HG03135 (cell line): ENCODE measurements at regions not wholly inside any gene's neighbourhood (a gene's known extent, or its start where the extent isn't known, plus 50 kb on each side); places are given as distances from the start of the nearest gene placed in this dataset.

Experiments used
- ATAC-seq: cut with Tn5 transposase; IDR thresholded peaks from one replicate; pipeline ENCODE4 v1.9.1; 2021; ENCODE audit warnings: mild to moderate bottlenecking, moderate library complexity; ENCODE audit not compliant: unreplicated experiment

GRCh38 chr7:116310141-116310540 is 99.8 kb downstream of the TES start:
- ATAC-seq, result no peak

DNA sequence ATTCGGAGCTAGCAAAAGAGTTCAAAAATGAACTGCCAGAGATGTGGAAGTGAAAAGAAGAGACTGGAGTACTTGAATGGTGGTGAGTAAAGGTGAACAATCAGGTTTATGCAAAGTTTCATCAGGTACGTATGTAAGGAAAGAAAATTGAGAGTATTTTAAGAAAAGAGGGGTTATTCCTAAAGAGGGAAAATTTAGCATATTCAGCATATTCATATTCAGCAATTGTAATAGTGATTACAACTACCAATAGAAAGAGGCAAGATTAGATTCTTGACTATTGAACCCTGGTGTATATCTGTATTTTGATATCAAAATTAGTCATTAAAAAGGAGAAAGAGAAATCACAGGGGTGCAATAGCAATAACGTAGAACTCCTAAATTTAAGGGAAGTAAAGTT is 100.9 kb downstream of the TES start:
- ATAC-seq, result no peak

- no peak for ATAC-seq
Measured at GRCh38 chr7:116311816-116312471, 101.6 kb downstream of the TES start.

- ATAC-seq, result no peak
Measured at GRCh38 chr7:116315293-116315692, 105.0 kb downstream of the TES start.

DNA sequence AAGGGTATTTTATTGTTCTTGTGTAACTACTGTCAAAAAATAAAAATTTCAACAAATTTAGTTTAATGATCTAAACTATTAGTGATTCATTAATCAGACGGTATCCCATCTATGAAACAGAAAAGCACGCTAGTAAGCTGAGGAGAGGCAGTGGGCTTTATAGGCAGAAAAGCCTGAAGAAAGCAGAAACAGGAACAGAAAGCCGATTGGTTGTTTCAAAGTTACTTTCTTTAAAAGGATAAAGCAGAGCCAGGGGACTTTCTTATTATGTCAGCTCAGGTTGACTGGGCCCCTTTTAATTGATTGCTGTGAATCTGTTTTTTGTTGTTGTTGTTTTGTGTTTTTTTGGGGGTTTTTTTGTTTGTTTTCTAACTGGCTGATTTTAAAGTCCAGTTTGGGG is 105.5 kb downstream of the TES start:
- ATAC-seq, result peak; percentile 40

GRCh38 chr7:116316838-116317628 is 106.7 kb downstream of the TES start:
- ATAC-seq, result peak; percentile 85

GRCh38 chr7:116317907-116318306 is 107.6 kb downstream of the TES start:
- no peak for ATAC-seq

GRCh38 chr7:116322541-116322940 is 112.2 kb downstream of the TES start:
- no peak for ATAC-seq

- no peak for ATAC-seq
Measured at GRCh38 chr7:116324582-116324981, 114.2 kb downstream of the TES start.

- ATAC-seq, result no peak
Measured at GRCh38 chr7:116325517-116325916, 115.2 kb downstream of the TES start.

GRCh38 chr7:116327135-116327534 is 116.8 kb downstream of the TES start:
- no peak for ATAC-seq

DNA sequence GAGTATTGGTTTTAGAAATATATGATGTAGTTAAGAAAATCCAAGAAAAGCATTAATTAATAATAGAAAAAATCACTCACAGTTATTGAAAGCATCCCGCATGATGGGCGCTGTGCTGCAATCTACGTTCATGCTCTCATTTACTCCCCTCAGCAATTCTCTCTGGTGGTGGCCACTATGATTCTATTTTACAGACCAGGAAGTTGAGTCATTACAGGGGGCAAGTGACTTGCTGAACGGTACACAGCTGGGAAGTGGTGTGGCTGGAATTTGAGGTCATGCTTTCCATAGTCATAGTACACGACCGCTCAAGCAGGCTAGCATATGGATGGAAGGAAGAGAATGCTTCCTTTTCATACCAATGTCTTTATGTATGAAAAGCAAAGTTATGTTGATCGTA is 117.4 kb downstream of the TES start:
- no peak for ATAC-seq

- ATAC-seq, result no peak
Measured at GRCh38 chr7:116328161-116328560, 117.8 kb downstream of the TES start.

DNA sequence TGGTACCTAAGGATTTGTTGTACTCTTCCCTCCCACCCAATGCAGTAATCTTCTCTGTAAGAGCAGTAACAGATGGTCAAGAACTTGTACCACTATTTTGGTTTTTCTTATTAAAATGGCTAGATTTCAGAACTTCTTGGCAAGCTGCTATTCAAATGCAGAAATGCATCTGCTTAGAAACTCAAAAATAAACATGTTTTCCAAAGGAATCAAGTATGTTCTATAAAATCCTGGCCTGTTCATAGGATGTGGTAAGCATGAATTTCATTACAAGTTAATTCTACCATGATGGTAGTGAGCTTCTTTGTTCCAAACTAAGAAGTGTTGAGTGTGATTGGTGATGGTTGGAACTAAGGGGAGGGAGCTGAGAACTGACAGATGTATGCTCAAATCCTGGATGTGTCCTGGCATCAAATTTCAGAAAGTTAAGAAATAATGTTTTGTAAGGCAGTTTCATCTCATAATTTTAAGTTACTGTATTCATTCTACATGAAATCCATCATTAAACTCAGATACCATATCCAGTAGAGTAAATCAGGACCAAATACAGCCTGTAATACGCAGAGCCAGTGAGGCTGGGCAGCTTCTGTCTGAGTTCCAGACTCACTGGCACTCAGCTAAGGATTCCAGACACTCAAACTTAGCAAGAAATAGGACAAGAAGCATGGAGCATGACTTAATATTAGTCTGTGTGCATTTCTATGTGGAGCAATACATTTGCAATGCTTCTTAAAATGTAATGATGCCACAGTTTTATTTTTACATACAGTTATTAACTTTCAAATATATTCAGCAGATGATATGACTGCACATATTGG is 119.6 kb downstream of the TES start:
- ATAC-seq, result no peak

DNA sequence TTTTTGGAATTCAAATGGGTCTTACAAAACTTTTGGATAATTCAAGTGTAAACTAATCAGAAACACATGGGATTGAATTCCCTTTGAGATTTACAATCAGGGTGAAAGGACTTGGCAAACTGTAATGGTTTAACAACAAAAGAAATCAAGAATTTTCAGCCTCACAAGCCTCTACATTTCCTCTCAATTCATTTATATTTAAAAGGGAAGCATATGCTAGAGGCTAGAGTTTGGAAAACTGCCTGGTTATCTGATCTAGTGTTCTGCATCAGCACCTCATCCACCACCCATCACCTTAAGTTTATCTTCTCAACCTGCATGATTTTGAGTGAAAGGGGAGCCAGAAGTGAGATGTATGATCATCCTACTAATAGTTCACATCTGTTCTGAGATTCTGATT is 120.7 kb downstream of the TES start:
- ATAC-seq, result no peak

DNA sequence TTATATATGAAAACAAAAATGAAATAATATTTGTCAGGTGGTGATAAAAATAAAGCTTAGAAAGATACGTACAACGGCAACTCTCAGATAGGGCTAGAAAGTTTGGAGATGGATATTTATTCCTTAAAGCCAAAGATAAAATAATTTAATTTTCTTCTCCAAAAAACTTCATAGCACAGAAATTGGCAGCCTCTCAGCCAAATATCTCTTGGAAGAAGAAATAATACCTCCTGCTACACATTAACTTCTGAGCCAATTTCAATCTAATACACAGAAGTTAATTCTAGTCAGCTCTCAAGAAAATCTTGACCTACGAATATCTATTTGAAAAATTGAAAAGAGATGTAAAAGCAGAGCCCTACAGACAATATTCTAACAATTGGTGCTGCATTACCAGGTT is 122.4 kb downstream of the TES start:
- no peak for ATAC-seq

- ATAC-seq, result no peak
Measured at GRCh38 chr7:116334555-116334954, 124.2 kb downstream of the TES start.

- ATAC-seq, result no peak
Measured at GRCh38 chr7:116337018-116337417, 126.7 kb downstream of the TES start.

GRCh38 chr7:116337800-116338199 is 127.5 kb downstream of the TES start:
- ATAC-seq, result no peak

- ATAC-seq, result no peak
Measured at GRCh38 chr7:116339564-116339963, 129.2 kb downstream of the TES start.

DNA sequence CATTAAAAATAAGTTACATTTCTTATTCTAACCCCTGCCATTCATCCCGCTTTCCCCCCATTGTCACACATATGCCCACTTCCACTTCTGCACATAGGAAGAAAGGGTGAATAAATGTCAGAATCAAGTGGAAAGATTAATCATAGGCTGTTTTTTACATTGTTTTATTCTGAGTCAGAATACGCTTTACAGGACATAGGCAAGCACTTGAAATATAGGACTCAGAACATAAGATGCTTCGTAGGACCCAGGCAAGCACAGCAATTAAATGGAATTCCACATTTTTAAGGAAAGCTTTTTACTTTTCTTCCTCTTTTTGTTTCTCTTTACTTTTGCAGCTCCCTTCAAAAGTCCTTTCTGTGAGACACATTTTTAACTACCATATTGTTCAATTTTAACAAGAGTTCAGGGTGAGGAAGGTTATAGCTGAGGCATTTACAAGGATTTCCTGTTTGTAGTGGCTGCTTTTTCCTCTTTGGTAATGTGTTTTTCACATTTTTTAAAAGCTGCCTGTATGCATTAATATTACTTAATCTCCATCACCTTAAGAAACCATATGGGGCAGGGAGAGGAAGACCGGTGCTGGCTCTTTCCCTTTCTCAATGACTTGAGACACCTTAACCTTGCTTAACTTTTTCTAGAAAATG is 130.0 kb downstream of the TES start:
- no peak for ATAC-seq
